Urinary bladder (tissue), 3 donors: ENCODE measurements at regions not wholly inside any gene's neighbourhood (a gene's known extent, or its start where the extent isn't known, plus 50 kb on each side); places are given as distances from the start of the nearest gene placed in this dataset.

Source experiments
- DNase-seq: peaks from one replicate; pipeline ENCODE4 v3.0.0-alpha.2; 2015; ENCODE audit errors: extremely low spot score
- H3K27ac ChIP-seq: one replicate; pipeline ENCODE4 v1.5.1; 2013; ENCODE audit warnings: low read depth, mild to moderate bottlenecking, moderate library complexity
- H3K36me3 ChIP-seq: one replicate; pipeline ENCODE4 v1.6.1; 2013; ENCODE audit warnings: mild to moderate bottlenecking, moderate library complexity; ENCODE audit not compliant: insufficient read depth
- H3K4me1 ChIP-seq: one replicate; pipeline ENCODE4 v1.6.1; 2013; ENCODE audit warnings: mild to moderate bottlenecking, moderate library complexity; ENCODE audit not compliant: insufficient read depth
- H3K4me3 ChIP-seq: one replicate; pipeline ENCODE4 v1.5.1; 2013; ENCODE audit warnings: low read depth, low read length
- WGBS: extraction: QIAGEN DNeasy Blood & Tissue Kit; methylation state at CpG from one replicate; pipeline ENCODE4 v1.1.7; 2013; 5-methylcytosine and 5-hydroxymethylcytosine counted together
- donor health status: healthy with polysubstance abuse.
- donor health status: healthy.

DNA sequence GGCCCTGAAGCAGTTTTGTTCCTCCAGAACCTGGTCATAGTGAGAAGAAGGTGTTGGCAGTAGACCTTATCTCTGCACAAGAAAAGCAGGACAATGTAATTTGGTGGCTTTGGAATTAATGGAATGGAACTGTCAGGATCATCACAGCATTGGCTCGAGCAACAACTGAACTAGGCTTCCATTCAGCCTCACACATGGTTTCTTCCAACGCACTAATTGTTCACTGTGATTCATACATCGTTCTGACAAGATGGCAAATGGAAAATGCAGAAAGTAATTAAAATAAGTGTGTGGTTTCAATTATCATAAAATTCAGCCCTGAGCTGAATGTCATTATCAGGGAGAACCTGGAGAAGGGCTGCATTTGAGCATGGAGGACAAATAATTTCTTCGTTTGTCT is 80.6 kb downstream of the MFSD1 start:
- Histone ChIP-seq H3K4me1 (no peaks in the 10 kb centered on the region), H3K27ac (no peak overlapping the region), H3K36me3 (no peaks in the 10 kb centered on the region), H3K4me3 (no peak overlapping the region)
- no peak for DNase-seq
- 81% methylated on average over 4 of the region's 4 CpGs for WGBS

DNA sequence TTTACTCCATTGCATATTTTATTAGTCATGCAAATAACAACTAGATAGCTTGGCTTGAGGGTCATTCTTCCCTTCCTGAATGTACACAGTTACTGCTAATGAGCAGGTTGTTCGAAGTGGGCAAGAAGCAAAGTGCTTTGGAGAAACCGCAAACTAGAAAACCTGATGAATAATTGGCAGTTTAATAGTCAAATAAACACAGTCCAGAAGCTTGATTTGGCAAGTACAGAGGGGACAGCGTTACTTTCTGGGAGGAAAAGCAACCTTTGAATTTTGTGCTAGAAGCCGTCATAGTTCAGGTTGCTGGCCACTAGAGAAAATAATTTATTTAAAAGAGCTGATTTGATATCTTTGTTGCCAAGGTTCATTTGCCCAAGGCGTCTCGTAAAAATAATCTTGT is 94.9 kb downstream of the MFSD1 start:
- Histone ChIP-seq H3K4me1 (no peaks in the 10 kb centered on the region), H3K27ac (no peak overlapping the region), H3K4me3 (no peak overlapping the region), H3K36me3 (no peaks in the 10 kb centered on the region)
- DNase-seq: no peak
- whole genome bisulfite sequencing: 41% methylated on average over 6 of the region's 6 CpGs

DNA sequence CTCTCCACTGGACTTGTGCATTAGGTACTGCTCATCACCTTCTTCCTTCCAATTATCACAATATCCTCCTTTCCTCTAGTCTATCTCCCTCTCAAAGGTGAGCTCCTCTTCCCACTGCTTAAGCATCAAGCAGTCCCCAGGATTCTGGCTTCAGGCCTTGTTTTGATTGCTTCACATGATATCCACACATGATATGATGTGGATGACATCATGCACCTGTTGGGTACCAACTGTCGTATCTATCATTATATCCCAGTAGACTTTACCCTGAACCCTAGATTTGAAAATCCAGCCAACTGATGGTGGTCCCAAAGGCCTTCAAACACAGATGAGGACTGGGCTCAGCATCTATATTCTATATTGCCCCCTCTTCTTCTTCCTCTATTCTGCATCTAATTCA is 104.9 kb downstream of the MFSD1 start:
- Histone ChIP-seq H3K27ac (no peak overlapping the region), H3K4me3 (no peak overlapping the region), H3K4me1 (no peaks in the 10 kb centered on the region), H3K36me3 (no peaks in the 10 kb centered on the region)
- no peak for DNase-seq
- 91% methylated on average over 1 of the region's 1 CpG for WGBS

DNA sequence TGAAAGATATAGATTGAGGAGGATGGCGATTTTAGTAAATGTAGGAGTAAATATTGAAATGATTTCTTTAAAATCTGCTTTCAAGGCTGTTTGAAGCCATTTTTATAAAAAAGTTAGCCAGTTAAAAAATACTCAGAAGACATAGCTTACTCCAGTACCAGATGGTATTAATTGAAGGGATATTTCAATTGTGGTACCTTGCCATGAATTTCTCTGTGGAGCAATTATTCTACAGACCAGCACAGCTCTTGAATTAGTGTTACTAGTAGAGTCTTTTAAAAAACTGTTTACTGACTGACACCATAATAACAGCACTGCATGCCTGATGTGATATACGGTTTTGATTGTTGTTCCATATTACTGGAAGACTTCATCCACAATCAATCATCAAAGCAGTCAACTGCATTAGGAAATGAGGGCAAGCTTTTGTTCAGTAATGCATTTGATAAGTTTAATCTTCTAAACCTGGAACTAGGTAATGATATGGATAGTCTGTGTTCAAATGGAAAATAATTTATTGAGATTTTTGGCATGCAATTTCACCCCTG is 106.4 kb downstream of the MFSD1 start:
- Histone ChIP-seq H3K4me3 (no peak overlapping the region), H3K27ac (no peak overlapping the region), H3K36me3 (no peaks in the 10 kb centered on the region), H3K4me1 (no peaks in the 10 kb centered on the region)
- whole genome bisulfite sequencing: 75% methylated on average over 2 of the region's 2 CpGs
- DNase-seq: no peak

DNA sequence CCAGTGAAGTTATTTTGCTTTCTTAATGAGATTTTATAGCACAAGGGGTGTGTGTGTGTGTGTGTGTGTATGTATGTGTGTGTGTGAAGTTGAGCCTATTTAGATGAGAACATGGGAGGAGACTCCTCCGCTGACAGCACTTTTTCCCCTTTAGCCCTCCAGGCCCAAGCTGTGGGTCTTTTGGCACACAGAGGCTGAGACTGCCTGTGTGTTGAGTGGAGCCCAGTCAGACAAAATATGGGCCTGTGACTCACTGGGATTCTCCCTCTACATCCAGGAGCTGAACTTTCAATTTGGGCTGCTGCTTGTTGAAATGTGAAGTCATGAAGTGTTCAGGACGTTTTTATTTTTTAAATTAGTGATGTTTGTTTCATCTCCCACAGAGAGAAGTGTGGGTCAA is 108.0 kb downstream of the MFSD1 start:
- Histone ChIP-seq H3K4me3 (no peak overlapping the region), H3K36me3 (no peaks in the 10 kb centered on the region), H3K4me1 (no peaks in the 10 kb centered on the region), H3K27ac (no peak overlapping the region)
- no peak for DNase-seq
- 28% methylated on average over 2 of the region's 2 CpGs for WGBS

DNA sequence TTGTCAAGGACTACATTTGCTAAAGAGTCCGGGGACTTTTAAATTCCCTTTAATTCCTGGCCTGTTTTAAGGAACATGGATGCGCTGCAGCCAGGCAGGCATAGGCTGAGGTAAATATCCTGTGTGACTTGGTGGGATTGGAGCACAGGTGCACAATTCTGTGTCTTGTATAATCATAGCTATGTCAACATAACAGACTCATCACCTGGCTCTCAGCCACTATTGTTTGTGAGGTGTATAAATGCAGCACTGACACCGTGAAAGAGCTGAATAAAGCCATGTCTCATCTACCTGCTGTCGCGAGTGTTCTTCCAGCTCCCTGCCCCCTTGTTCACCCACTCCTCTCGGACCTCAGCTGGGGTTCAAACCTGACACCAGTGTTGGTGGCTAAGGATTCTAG is 109.7 kb downstream of the MFSD1 start:
- H3K4me1 ChIP-seq: no peaks in the 10 kb centered on the region
- H3K36me3 ChIP-seq: no peaks in the 10 kb centered on the region
- DNase-seq: no peak
- no peak overlapping the region for H3K4me3 ChIP-seq
- no peak overlapping the region for H3K27ac ChIP-seq
- 91% methylated on average over 6 of the region's 6 CpGs for WGBS

DNA sequence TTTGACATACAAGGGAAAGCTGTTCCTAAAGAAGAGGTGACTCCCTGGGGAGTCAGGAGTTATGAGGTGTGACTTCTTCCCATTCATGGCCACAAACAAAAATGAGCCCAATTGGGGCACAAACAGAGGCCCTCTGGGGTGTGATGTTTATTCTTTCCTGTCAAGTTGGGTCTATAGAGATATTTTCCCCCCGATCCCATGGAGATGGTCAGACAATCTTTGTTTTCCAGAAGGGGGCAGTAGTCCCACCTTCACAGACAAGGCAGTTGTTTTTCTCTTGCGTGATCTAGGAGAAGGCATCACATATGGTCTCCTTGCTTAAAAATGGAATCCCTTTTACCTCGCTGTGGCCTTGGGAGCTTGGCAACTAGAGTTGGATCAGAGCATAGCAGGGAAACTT is 110.3 kb downstream of the MFSD1 start:
- Histone ChIP-seq H3K36me3 (no peaks in the 10 kb centered on the region), H3K4me3 (no peak overlapping the region), H3K27ac (no peak overlapping the region), H3K4me1 (no peaks in the 10 kb centered on the region)
- WGBS: 81% methylated on average over 3 of the region's 3 CpGs
- no peak for DNase-seq

DNA sequence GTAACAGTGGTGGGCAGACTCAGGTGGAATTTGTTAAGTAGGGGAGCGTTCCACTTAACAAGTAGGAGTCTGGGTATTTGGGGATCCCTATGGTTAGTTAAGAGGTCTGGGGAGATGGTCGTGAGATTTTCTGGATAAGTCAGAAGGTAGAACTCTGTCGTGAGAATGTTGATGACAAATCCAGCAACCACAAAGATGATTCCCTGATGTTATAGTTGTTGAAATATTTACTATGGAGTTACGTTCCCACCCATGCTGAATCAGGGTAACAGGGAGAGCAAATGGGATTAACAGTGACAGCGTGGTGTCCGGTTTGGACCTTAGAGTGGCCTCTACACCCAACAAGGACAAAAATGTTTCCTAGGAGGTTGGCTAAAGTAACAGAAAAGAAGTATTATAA is 110.8 kb downstream of the MFSD1 start:
- DNase-seq: no peak
- 82% methylated on average over 6 of the region's 6 CpGs for WGBS
- Histone ChIP-seq H3K27ac (no peak overlapping the region), H3K4me1 (no peaks in the 10 kb centered on the region), H3K36me3 (no peaks in the 10 kb centered on the region), H3K4me3 (no peak overlapping the region)

DNA sequence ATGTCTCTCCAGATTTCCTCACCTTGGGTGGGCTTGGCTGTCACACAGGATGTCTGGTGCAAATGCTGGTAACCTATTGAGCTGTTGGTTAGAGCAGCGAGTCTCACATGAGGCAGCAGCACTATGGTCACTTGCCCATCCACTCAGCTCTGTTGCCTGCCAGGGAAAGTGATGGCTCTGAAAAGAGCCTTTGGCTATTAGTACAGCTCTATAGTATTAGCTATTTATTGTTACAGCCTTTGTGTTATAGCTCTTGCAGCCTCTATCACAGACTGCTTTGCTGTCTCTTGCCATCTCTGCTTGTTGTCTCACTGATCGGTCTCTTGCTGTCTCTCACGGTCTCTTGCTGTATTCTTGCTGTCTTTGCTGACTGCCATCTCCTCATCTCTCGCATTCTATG is 114.3 kb downstream of the MFSD1 start:
- Histone ChIP-seq H3K27ac (no peak overlapping the region), H3K36me3 (no peaks in the 10 kb centered on the region), H3K4me1 (no peaks in the 10 kb centered on the region), H3K4me3 (no peak overlapping the region)
- DNase-seq: no peak
- 93% methylated on average over 4 of the region's 4 CpGs for WGBS

DNA sequence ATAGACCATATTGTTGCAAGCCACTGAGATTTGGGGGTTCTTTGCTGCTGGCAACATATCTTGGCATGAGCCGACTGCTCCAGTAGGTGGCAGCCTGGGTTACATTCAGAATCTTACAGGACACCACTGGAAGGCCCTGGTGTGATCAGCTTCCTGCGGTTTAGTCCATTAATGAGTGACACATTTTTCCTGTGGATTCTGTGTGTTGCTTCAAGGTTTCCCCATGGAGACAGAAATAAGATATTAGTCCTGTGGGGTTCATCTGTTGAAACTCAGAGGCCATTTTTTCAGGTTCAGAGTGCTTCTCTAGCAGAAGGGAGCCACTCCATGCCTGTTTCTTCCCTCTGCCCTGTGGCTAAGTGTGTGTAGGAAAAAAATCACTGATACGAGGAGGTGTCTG is 116.2 kb downstream of the MFSD1 start:
- H3K4me1 ChIP-seq: no peaks in the 10 kb centered on the region
- H3K36me3 ChIP-seq: no peaks in the 10 kb centered on the region
- H3K27ac ChIP-seq: no peak overlapping the region
- no peak for DNase-seq
- WGBS: 28% methylated on average over 3 of the region's 3 CpGs
- H3K4me3 ChIP-seq: no peak overlapping the region

DNA sequence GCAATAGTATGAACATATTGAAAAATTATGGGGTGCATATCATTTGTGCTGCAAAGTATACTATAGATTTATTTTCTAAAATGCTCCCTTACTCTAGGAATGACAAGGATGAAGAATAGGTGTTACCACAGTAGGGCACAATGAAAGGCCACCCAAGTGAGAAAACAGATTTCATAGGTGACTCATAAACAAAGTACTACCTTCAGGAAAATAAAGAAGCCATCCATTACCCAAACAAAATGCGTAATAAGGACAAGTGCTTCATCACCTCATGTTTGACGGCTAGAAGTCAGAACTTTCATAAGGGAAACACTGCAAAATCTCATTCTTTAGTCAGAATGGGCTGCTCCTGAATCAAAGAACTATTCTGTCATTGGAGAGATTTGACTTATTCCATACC is 116.6 kb downstream of the MFSD1 start:
- 98% methylated on average over 2 of the region's 2 CpGs for WGBS
- Histone ChIP-seq H3K27ac (no peak overlapping the region), H3K4me3 (no peak overlapping the region), H3K4me1 (no peaks in the 10 kb centered on the region), H3K36me3 (no peaks in the 10 kb centered on the region)
- no peak for DNase-seq

DNA sequence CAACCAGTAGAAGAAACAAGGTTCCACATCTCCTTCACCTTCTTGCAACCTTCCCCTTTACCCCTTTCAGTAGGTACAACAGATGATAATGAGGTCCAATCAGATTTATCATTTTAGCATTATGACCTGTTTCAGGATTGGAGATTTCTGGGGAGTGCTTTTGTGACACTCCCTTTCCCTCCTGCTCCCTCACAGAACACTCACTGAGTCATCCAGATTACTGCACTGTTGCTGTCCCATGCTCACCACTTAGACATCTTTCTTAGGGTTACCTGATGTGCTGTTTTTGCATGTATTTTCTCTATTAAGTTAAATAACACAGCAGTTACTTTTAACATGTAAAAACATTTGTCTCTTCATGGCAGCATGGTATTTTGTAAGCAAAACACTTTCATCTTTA is 118.5 kb downstream of the MFSD1 start:
- no peak for DNase-seq
- Histone ChIP-seq H3K4me1 (no peaks in the 10 kb centered on the region), H3K27ac (no peak overlapping the region), H3K36me3 (no peaks in the 10 kb centered on the region), H3K4me3 (no peak overlapping the region)

DNA sequence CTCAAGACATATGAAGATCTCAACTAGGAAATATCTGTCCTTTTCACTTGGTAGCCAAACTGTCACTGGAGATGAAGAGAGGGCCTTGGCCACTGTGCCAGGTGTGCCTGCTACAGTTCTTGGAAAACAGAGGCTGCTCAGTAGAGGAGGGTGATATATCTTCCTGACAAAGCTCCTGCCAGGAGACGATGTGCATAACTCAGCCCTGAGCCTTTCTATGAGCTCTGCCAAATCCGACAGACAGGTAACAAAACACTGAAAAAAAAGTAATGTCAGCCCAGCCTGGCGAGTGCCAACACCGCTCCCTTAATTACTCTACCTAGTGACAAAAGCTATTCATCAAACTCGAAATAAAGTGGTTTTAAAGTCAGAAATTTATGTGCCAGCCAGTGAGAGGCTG is 123.2 kb downstream of the MFSD1 start:
- no peak overlapping the region for H3K4me3 ChIP-seq
- DNase-seq: no peak
- H3K27ac ChIP-seq: no peak overlapping the region
- 73% methylated on average over 5 of the region's 5 CpGs for WGBS
- H3K36me3 ChIP-seq: no peaks in the 10 kb centered on the region
- no peaks in the 10 kb centered on the region for H3K4me1 ChIP-seq

DNA sequence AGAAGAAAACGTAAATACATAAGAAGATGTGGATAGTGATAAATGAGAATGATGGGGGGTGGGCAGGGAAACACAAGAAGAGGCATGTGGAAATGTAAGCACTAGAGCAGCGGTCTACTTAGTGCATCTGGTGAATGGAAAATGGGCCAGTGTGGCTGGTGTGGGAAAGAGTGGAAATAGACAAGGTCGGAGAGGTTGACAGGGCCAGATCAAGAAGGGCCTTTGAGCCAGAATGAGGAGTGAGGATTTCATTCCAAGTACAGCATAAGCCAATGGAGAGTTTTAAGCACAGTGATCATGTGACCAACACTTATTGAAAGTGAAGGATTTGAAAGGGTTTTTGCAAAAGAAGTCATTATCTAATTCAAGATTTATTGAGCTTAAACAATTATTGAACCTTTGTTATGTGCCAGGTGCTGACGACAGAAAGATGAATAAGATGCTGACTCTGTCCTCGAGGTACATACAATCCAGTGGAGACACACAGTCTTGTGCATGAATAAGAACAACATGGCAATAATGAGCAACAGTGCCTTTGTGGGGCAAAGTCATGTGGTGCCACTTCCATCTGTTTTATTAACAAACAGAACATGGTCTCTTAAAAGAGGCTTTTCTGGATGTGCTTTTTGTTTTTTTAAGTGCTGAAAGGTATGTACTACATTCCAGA is 124.1 kb downstream of the MFSD1 start:
- no peak for DNase-seq
- 71% methylated on average over 5 of the region's 5 CpGs for WGBS
- no peaks in the 10 kb centered on the region for H3K4me1 ChIP-seq
- H3K36me3 ChIP-seq: no peaks in the 10 kb centered on the region
- no peak overlapping the region for H3K4me3 ChIP-seq
- H3K27ac ChIP-seq: no peak overlapping the region

DNA sequence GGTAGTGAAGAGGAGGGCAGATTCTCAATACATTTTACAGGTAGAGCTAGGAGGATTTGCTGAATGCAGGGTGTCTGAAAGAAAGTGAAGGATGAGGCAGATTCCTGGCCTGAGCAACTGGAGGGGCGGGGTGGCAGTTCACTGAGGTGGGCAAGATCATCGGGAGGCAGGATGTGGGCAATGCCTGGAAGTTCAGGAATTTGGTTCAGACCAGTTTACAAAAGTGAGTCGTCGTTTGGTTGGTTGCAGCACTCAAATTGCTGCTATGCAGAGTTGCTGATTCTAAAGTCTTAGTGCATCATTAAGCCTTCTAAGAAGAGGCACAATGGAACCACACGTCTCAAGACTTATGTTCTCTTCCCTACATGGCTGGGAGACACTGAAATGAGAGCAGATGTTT is 134.0 kb downstream of the MFSD1 start:
- Histone ChIP-seq H3K4me3 (no peak overlapping the region), H3K4me1 (no peaks in the 10 kb centered on the region), H3K27ac (no peak overlapping the region), H3K36me3 (no peaks in the 10 kb centered on the region)
- DNase-seq: no peak
- 77% methylated on average over 5 of the region's 5 CpGs for WGBS
